GM20000 (cell line): ENCODE measurements at regions not wholly inside any gene's neighbourhood (a gene's known extent, or its start where the extent isn't known, plus 50 kb on each side); places are given as distances from the start of the nearest gene placed in this dataset.

Source experiments
- DNase-seq: peaks from one replicate; pipeline ENCODE4 v3.0.0; 2012; ENCODE audit warnings: low spot score
- TF ChIP-seq, protein P1 (sequence below): IDR thresholded peaks from 2 replicates; pipeline ENCODE4 v1.5.1; 2012; ENCODE audit warnings: mild to moderate bottlenecking, control low read depth; ENCODE audit errors: extremely low read depth, missing control alignments

DNA sequence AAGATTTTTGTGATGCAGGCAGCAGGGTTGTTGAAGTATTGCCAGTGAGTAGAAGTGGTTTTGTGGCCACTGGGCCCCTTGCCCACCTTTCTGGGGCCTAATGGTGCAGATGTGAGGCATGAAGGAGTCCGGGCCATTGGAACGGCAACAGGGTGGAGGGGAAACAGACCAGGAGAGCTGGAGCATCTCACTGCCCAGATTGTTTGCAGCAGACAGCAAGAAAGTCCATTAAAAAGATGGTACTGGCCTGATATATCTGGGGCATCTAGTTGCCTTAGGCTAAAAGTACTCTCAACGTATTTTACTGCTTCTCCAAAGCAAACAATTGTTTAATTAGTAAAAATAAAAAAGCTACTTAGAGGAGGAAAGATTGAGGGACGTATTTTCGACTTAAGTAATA is 298.4 kb downstream of the SATB1 start:
- TF ChIP-seq, protein P1, sequence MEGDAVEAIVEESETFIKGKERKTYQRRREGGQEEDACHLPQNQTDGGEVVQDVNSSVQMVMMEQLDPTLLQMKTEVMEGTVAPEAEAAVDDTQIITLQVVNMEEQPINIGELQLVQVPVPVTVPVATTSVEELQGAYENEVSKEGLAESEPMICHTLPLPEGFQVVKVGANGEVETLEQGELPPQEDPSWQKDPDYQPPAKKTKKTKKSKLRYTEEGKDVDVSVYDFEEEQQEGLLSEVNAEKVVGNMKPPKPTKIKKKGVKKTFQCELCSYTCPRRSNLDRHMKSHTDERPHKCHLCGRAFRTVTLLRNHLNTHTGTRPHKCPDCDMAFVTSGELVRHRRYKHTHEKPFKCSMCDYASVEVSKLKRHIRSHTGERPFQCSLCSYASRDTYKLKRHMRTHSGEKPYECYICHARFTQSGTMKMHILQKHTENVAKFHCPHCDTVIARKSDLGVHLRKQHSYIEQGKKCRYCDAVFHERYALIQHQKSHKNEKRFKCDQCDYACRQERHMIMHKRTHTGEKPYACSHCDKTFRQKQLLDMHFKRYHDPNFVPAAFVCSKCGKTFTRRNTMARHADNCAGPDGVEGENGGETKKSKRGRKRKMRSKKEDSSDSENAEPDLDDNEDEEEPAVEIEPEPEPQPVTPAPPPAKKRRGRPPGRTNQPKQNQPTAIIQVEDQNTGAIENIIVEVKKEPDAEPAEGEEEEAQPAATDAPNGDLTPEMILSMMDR = no peak
- no peak for DNase-seq

DNA sequence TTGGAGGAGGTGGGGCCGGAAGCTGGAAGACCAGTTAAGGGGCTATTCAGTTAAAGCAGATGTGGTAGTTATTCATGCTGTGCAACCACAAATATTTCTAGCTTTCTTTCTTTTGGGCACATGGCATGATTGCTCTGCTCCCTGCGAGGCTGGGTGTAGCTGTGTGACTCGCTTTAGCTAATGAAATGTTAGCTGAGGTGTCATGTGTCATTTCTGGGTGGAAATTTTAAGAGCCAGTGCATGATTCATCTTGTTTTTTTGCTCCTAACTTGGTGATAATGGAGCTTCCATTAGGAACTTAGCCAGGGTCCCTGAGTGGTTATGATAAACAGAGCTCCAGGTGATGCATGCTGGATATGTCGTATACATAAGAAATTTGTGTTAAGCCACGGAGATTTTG is 300.6 kb downstream of the SATB1 start:
- DNase-seq = no peak

DNA sequence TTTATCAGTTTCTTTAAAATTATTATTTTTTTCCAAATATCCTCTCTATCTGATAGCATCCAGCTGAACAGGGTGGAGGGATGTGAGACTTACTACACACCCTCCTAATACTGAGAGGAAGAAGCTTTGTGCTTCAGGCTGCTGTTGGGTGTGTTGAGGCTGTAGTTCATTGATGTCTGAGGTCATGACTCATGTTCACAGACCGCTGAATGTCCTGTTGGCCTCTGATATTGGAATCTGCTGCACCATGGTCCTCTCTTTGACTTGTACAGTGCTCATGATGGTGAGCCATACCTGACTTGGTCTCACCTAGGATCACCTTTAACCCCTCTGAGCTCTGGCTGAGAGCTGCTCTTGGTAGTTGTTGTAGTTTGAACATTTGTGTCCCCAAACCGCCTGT is 302.9 kb downstream of the SATB1 start:
- DNase-seq = no peak
- TF ChIP-seq, protein P1 = no peak

More for the DNA sequence above, 300.6 kb downstream of the SATB1 start:
- TF ChIP-seq, protein P1 = no peak

DNA sequence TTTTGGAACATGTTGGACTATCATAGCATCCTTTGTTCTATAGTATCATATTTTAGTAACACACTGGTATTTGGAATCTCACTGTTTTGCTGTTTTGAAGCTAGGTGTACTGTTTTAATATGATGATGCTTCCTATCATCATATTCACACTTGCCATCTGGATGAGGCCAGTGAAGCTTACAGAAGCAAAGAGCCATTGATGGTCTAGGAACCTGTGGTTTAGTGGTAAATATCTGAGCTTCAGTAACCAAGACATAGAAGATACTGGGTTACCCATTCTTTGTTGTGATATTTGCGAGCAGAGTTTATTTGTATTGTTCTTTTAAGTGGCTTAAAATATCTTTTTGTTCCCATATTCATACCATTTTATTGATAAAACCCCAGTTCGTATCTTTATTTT is 304.1 kb downstream of the SATB1 start:
- no peak for DNase-seq
- TF ChIP-seq, protein P1 = no peak

DNA sequence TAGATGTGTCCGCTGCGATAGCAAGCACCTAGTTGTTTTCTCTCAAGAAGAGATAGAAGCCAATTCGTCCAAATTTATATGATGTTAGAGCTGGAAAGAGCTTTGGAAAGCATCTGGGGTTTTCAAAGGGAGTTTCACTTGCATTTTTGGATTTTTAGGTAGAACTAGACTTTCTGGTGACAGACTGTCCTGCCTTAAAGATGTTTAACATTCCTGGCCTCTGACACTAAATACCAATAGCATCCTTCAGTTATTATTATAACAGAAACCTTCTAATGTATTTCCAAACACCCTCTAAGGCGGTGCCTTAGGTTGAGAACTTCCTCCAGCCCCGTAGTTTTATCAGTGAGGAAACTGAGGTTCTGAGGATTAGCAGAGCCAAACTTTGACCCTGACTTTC is 305.3 kb downstream of the SATB1 start:
- TF ChIP-seq, protein P1 = no peak
- DNase-seq = no peak

DNA sequence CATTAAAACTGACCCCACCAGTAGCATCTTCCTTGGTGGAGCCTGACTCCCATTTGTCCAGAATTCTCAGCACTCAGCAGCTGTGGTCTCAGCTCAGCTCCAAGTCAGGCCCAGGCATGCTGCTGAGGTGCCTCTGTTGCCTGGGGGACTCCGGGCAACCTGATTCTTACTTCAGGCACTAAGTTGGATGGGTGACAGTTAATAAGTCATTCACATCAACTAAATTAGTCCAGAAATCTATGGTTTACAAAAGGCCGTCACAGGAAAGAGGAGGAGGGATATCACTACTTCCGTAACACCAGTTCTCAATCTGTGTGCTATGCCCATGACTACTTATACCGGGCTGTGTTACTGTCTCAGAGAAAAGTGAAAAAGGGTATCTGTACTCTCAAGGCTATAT is 310.2 kb downstream of the SATB1 start:
- no peak for DNase-seq
- TF ChIP-seq, protein P1 = no peak

DNA sequence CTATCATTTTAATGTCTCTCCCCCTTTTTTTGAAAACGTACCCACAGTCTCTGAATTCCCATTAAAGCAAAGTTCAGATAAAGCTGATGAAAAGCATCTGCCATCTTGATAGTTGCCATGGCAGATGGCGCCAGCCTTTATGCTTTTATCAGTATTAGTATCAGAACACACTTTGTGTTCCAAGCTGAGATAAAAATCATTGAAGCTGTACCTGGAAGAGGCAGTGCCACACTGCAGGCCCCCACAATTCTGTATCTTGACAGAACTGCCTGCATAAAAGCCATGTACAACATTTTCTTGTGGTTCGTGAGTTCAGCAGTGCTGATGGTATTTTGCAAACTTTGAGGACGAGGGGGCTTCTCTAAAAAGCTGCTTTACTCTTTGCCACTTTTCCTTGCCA is 311.7 kb downstream of the SATB1 start:
- TF ChIP-seq, protein P1 = no peak
- no peak for DNase-seq
